ENCODE measurements at regions not wholly inside any gene's neighbourhood (a gene's known extent, or its start where the extent isn't known, plus 50 kb on each side); places are given as distances from the start of the nearest gene placed in this dataset.

GRCh38 chr1:238558156-238558555, 667.4 kb upstream of the ZP4 start:
- no peak for ATAC-seq
- POLR2A ChIA-PET = no interaction called here
- 3% methylated on average over 4 of the region's 4 CpGs for WGBS (ENCODE audit: missing lambda C conversion rate)
- TF ChIP-seq CBX2 (IDR thresholded peaks at IDR 0.05; ENCODE audit: borderline replicate concordance, low read depth) (no peak), HOXB13 (CRISPR knock-in tag; IDR thresholded peaks at IDR 0.05; ENCODE audit: low read depth) (no peak), GATA3 (IDR thresholded peaks at IDR 0.05; ENCODE audit: borderline replicate concordance) (no peak), FOSB (CRISPR knock-in tag; IDR thresholded peaks at IDR 0.05) (no peak)
- Histone ChIP-seq H3K4me2 (no peak overlapping the region), H3K27ac (no peak overlapping the region), H3K4me3 (no peak overlapping the region), H3K4me1 (no peaks in the 10 kb centered on the region), H3K9me3 (0 out of 3 replicates have a peak, but pooled peaks cover 2% of the 10 kb centered on the region)
- no peak for FAIRE-seq
- DNase-seq (ENCODE audit: low read depth in 1 of 2, low spot score in 1 of 2) = no peak
- CTCF ChIA-PET = no interaction called here

GRCh38 chr1:238552271-238552670, 661.5 kb upstream of the ZP4 start:
- WGBS (ENCODE audit: missing lambda C conversion rate) = 54% methylated on average over 8 of the region's 8 CpGs
- no peak for ATAC-seq
- no peak for DNase-seq (ENCODE audit: low read depth in 1 of 2, low spot score in 1 of 2)
- ChIA-PET POLR2A (no interaction called here), CTCF (no interaction called here)
- Histone ChIP-seq H3K27ac (no peak overlapping the region), H3K9me3 (no peaks in the 10 kb centered on the region; the same call in 2 of the 3 replicates), H3K4me3 (no peak overlapping the region), H3K4me2 (no peak overlapping the region), H3K4me1 (no peaks in the 10 kb centered on the region)
- no peak for FAIRE-seq
- TF ChIP-seq HES2 (IDR thresholded peaks at IDR 0.05) = no peak
- TF ChIP-seq ZNF302 (CRISPR knock-in tag; IDR thresholded peaks at IDR 0.05) = no peak
- TF ChIP-seq EHF (CRISPR knock-in tag; IDR thresholded peaks at IDR 0.05) = no peak
- no peak for TF ChIP-seq HOXA7 (CRISPR knock-in tag; IDR thresholded peaks at IDR 0.05)
- TF ChIP-seq HOXB5 (CRISPR knock-in tag; IDR thresholded peaks at IDR 0.05) = no peak
- TF ChIP-seq JUNB (IDR thresholded peaks at IDR 0.05) = no peak
- no peak for TF ChIP-seq CEBPB (IDR thresholded peaks at IDR 0.05)
- TF ChIP-seq POLR2A (IDR thresholded peaks at IDR 0.05; ENCODE audit: low read length) = no peak
- no peak for TF ChIP-seq RARB (CRISPR knock-in tag; IDR thresholded peaks at IDR 0.05)
- no peak for TF ChIP-seq MAFK (IDR thresholded peaks at IDR 0.05; ENCODE audit: partially characterized antibody)
- TF ChIP-seq KDM1A (IDR thresholded peaks at IDR 0.05; ENCODE audit: low read depth) = no peak
- TF ChIP-seq HMGXB4 (CRISPR knock-in tag; IDR thresholded peaks at IDR 0.05; ENCODE audit: borderline replicate concordance) = no peak
- no peak for TF ChIP-seq TFCP2L1 (CRISPR knock-in tag; IDR thresholded peaks at IDR 0.05)
- TF ChIP-seq POLR2AphosphoS2 (conservative IDR thresholded peaks at IDR 0.05; ENCODE audit: low read length) = no peak

- Histone ChIP-seq H3K4me2 (no peak overlapping the region), H3K27ac (no peak overlapping the region), H3K9me3 (no peaks in the 10 kb centered on the region; the same call in 2 of the 3 replicates), H3K4me3 (no peak overlapping the region), H3K4me1 (no peaks in the 10 kb centered on the region)
- WGBS (ENCODE audit: missing lambda C conversion rate) = 32% methylated on average over 2 of the region's 2 CpGs
- no peak for DNase-seq (ENCODE audit: low read depth in 1 of 2, low spot score in 1 of 2)
- no peak for TF ChIP-seq TP53 (CRISPR knock-in tag; IDR thresholded peaks at IDR 0.05)
- TF ChIP-seq MAFK (IDR thresholded peaks at IDR 0.05; ENCODE audit: partially characterized antibody) = peak; percentile 89
- TF ChIP-seq RFX5 (IDR thresholded peaks at IDR 0.05) = no peak
- ChIA-PET CTCF (interaction anchor here (1.2 kb wide), 1 partner anchor 20 kb away, joined by 4 read pairs; no protein-coding TSS in a partner anchor), POLR2A (no interaction called here)
- no peak for ATAC-seq
- FAIRE-seq = no peak
Measured at GRCh38 chr1:238549137-238549536, 658.4 kb upstream of the ZP4 start.

- FAIRE-seq (no peak), ATAC-seq (no peak)
- CTCF ChIA-PET = interaction anchor here (0.6 kb wide), 1 partner anchor 321 kb away, joined by 3 read pairs; no protein-coding TSS in a partner anchor
Measured at GRCh38 chr1:238546118-238546517, 655.4 kb upstream of the ZP4 start.

More at GRCh38 chr1:238546118-238546517, 655.4 kb upstream of the ZP4 start:
- TF ChIP-seq ZFP36 (IDR thresholded peaks at IDR 0.05; ENCODE audit: borderline replicate concordance, partially characterized antibody) = peak; percentile 35
- no peak for TF ChIP-seq RARB (CRISPR knock-in tag; IDR thresholded peaks at IDR 0.05)
- no CpG with 5 or more reads among the region's 2 CpGs for WGBS (ENCODE audit: missing lambda C conversion rate)
- no peaks in the 10 kb centered on the region; the same call in 2 of the 3 replicates for H3K9me3 ChIP-seq
- DNase-seq (ENCODE audit: low read depth in 1 of 2, low spot score in 1 of 2) = no peak
- POLR2A ChIA-PET = no interaction called here
- no peak overlapping the region for H3K27ac ChIP-seq
- no peaks in the 10 kb centered on the region for H3K4me1 ChIP-seq
- H3K4me2 ChIP-seq = no peak overlapping the region
- H3K4me3 ChIP-seq = no peak overlapping the region
